ENCODE measurements at regions not wholly inside any gene's neighbourhood (a gene's known extent, or its start where the extent isn't known, plus 50 kb on each side); places are given as distances from the start of the nearest gene placed in this dataset.

DNA sequence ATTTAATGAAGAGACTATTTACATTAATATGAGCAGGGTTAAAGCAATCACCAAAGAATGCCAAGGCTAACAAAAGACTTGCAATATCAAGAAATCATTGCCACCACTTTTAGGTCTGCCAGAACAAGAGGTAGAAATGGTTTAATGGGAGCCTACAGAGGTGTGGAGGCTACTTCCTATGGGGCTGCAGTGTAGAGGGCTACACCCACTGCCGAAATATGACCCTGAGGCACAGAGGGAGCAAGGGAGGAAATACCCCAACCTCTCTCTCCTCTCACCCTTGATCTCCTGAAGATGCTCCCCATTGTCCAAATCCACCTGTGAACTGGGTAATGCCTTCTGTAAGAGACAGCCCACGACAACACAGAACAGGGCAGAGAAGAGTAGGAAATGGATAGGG is 315.4 kb downstream of the SMAD2 start:
- H3K4me1 ChIP-seq (ENCODE audit: insufficient read depth, low read length): no peaks in the 10 kb centered on the region
- no peak overlapping the region for H3K27ac ChIP-seq (ENCODE audit: extremely low read length, insufficient read depth, low read length)
- POLR2A ChIA-PET: no interaction called here
- 0% methylated on average over 2 of the region's 2 CpGs for WGBS (ENCODE audit: low lambda C conversion rate)
- no peaks in the 10 kb centered on the region for H3K79me2 ChIP-seq (ENCODE audit: insufficient read depth, low read length)
- H3K9ac ChIP-seq (ENCODE audit: insufficient read depth, low read depth, low read length): no peak overlapping the region
- no peaks in the 10 kb centered on the region; a peak in 1 of 5 replicates for H3K27me3 ChIP-seq (ENCODE audit: control insufficient read depth in 1 of 2, insufficient read depth in 2 of 2, low read length in 2 of 2)
- no TSS peak for BruUV-seq (replicated peaks)
- no peak for FAIRE-seq
- in situ Hi-C loops (cut with HindIII; ENCODE audit: extremely low pct_ligation_motif_present, low pct_unique_long_range_greater_than_20kb) (no loop called here), intact Hi-C loops (cut with micrococcal nuclease; ENCODE audit: unreplicated experiment) (no loop called here)
- H3K36me3 ChIP-seq (replicated peaks in 1 of 2; ENCODE audit: control insufficient read depth in 1 of 2, insufficient read depth in 2 of 2, low read length in 2 of 2): no peaks in the 10 kb centered on the region
- no peak overlapping the region for H2AFZ ChIP-seq (ENCODE audit: low read length)
- H3K9me3 ChIP-seq (ENCODE audit: low read length): no peaks in the 10 kb centered on the region
- DNase-seq (ENCODE audit: low spot score): no peak
- TF ChIP-seq, protein P1, sequence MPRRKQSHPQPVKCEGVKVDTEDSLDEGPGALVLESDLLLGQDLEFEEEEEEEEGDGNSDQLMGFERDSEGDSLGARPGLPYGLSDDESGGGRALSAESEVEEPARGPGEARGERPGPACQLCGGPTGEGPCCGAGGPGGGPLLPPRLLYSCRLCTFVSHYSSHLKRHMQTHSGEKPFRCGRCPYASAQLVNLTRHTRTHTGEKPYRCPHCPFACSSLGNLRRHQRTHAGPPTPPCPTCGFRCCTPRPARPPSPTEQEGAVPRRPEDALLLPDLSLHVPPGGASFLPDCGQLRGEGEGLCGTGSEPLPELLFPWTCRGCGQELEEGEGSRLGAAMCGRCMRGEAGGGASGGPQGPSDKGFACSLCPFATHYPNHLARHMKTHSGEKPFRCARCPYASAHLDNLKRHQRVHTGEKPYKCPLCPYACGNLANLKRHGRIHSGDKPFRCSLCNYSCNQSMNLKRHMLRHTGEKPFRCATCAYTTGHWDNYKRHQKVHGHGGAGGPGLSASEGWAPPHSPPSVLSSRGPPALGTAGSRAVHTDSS (CRISPR knock-in tag; conservative IDR thresholded peaks at IDR 0.05): no peak
- TF ChIP-seq PAF1 (CRISPR knock-in tag; IDR thresholded peaks at IDR 0.05) (no peak), PCBP1 (IDR thresholded peaks at IDR 0.05; ENCODE audit: borderline replicate concordance, low read depth, low read length) (no peak), ZNF543 (CRISPR knock-in tag; IDR thresholded peaks at IDR 0.05) (no peak), CEBPB (IDR thresholded peaks at IDR 0.05; ENCODE audit: borderline replicate concordance, low read depth, low read length) (no peak), TBX3 (IDR thresholded peaks at IDR 0.05; ENCODE audit: borderline replicate concordance) (no peak), ZNF652 (CRISPR knock-in tag; IDR thresholded peaks at IDR 0.05; ENCODE audit: borderline replicate concordance, low read depth) (no peak), NFKBIZ (CRISPR knock-in tag; IDR thresholded peaks at IDR 0.05) (no peak)
- TF ChIP-seq, protein P2, sequence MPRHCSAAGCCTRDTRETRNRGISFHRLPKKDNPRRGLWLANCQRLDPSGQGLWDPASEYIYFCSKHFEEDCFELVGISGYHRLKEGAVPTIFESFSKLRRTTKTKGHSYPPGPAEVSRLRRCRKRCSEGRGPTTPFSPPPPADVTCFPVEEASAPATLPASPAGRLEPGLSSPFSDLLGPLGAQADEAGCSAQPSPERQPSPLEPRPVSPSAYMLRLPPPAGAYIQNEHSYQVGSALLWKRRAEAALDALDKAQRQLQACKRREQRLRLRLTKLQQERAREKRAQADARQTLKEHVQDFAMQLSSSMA (CRISPR knock-in tag; IDR thresholded peaks at IDR 0.05): no peak
- H3K4me2 ChIP-seq (ENCODE audit: low read depth, low read length): no peak overlapping the region
- no peak for ATAC-seq
- H3K4me3 ChIP-seq (replicated peaks in 1 of 3; ENCODE audit: insufficient read depth in 1 of 3, low read depth in 2 of 3, low read length in 3 of 3): no peak overlapping the region
- CTCF ChIA-PET (ENCODE audit: low intra/inter-chr PET ratio, low total read pairs): no interaction called here
- H4K20me1 ChIP-seq (ENCODE audit: insufficient read depth, low read length): no peaks in the 10 kb centered on the region
